Loucy (cell line): ENCODE measurements at regions not wholly inside any gene's neighbourhood (a gene's known extent, or its start where the extent isn't known, plus 50 kb on each side); places are given as distances from the start of the nearest gene placed in this dataset.

Source experiments
- H2AFZ ChIP-seq: fragments of 200-600 bp; sonication (generic); 2 replicates; pipeline ENCODE4 v1.6.0; 2016; ENCODE audit warnings: antibody characterized with exemption, mild to moderate bottlenecking, low read length, moderate library complexity
- H3F3A ChIP-seq: fragments of 200-600 bp; 2 replicates; pipeline ENCODE4 v1.6.0; 2016; ENCODE audit warnings: antibody characterized with exemption, low read depth, mild to moderate bottlenecking
- H3K27me3 ChIP-seq: fragments of 200-600 bp; sonication (generic); 2 replicates; pipeline ENCODE4 v1.6.1; 2014; ENCODE audit warnings: low read length, mild to moderate bottlenecking; ENCODE audit not compliant: insufficient read depth, poor library complexity, severe bottlenecking
- H3K36me3 ChIP-seq: fragments of 200-600 bp; sonication (generic); 2 replicates; pipeline ENCODE4 v1.6.1; 2016; ENCODE audit warnings: low read length; ENCODE audit not compliant: insufficient read depth
- H3K4me1 ChIP-seq: fragments of 200-600 bp; sonication (generic); 2 replicates; pipeline ENCODE4 v1.5.1; 2014; ENCODE audit warnings: low read length, mild to moderate bottlenecking; ENCODE audit not compliant: insufficient read depth, poor library complexity, severe bottlenecking
- H3K4me2 ChIP-seq: fragments of 200-600 bp; sonication (generic); 2 replicates; pipeline ENCODE4 v1.6.0; 2014; ENCODE audit warnings: antibody characterized with exemption, low read length, low read depth, mild to moderate bottlenecking; ENCODE audit not compliant: poor library complexity, severe bottlenecking
- H3K4me3 ChIP-seq: fragments of 200-600 bp; sonication (generic); 2 replicates; pipeline ENCODE4 v1.5.1; 2014; ENCODE audit warnings: low read length, mild to moderate bottlenecking, mixed read lengths; ENCODE audit not compliant: poor library complexity, severe bottlenecking
- H3K79me2 ChIP-seq: fragments of 200-600 bp; sonication (generic); 2 replicates; pipeline ENCODE4 v1.6.1; 2014; ENCODE audit warnings: low read length; ENCODE audit not compliant: insufficient read depth
- H3K9ac ChIP-seq: fragments of 200-600 bp; sonication (generic); 2 replicates; pipeline ENCODE4 v1.6.0; 2014; ENCODE audit warnings: mild to moderate bottlenecking, low read depth, low read length, moderate library complexity; ENCODE audit not compliant: poor library complexity, severe bottlenecking
- H3K9me2 ChIP-seq: fragments of 200-600 bp; sonication (generic); replicated peaks from 2 replicates; pipeline ENCODE4 v1.6.1; 2016; ENCODE audit warnings: low read depth, low read length, mixed read lengths
- H3K9me3 ChIP-seq: fragments of 200-600 bp; sonication (generic); 2 replicates; pipeline ENCODE4 v1.6.1; 2014; ENCODE audit warnings: mild to moderate bottlenecking, antibody characterized with exemption, low read length, low read depth; ENCODE audit not compliant: insufficient read depth
- H4K20me1 ChIP-seq: fragments of 200-600 bp; sonication (generic); 2 replicates; pipeline ENCODE4 v1.6.0; 2014; ENCODE audit warnings: antibody characterized with exemption, low read length, mild to moderate bottlenecking; ENCODE audit not compliant: insufficient read depth, poor library complexity, severe bottlenecking
- EZH2phosphoT487 ChIP-seq: fragments of 200-600 bp; IDR thresholded peaks from 2 replicates; pipeline ENCODE4 v1.6.1; 2018; ENCODE audit warnings: antibody characterized with exemption, mild to moderate bottlenecking, moderate library complexity, borderline replicate concordance
- TF ChIP-seq, protein P1 (sequence below): fragments of 200-600 bp; sonication (generic); conservative IDR thresholded peaks from 2 replicates; pipeline ENCODE4 v1.5.1; 2014; ENCODE audit warnings: mild to moderate bottlenecking, antibody characterized with exemption, low read length

DNA sequence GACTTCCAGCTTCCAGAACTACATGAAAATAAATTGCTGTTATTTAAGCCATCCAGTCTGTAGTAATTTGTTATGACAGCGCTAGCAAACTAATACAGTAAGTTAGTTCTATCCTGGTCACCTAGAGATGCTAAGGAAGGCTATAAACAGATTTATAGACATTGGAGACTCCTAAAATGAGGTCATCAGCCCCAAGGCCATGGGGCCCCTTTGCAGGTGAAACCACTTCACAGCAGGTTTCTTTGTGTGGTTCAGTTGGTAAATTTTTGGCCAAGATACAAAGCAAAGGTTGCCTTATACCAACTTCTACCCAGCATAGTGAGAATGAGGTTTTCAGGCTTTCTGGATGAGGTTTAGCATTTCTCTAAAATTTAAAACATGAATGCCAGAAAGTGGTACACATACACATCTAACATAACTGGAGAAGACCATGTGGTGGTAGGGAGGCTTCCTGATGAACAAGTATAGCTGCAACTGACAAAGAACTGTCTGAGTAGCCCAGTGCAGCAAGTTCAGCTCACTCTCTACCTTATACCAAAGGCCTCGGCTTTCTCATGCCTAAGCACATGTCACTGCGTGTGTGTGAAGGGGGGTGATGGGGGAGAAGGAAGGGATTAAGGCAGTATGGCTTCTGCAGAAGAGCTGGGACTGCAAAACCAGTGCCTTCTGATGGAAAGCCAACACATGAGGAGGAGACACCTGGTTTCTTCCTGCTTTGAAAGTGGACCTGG is 264.6 kb upstream of the TAS2R1 start:
- Histone ChIP-seq H3F3A (no peaks in the 10 kb centered on the region), H3K27me3 (no peaks in the 10 kb centered on the region), H4K20me1 (no peaks in the 10 kb centered on the region), H3K9me2 (no peaks in the 10 kb centered on the region), H3K4me3 (no peak overlapping the region), H3K9ac (no peak overlapping the region), H3K79me2 (no peaks in the 10 kb centered on the region), H3K4me1 (no peaks in the 10 kb centered on the region), H2AFZ (no peak overlapping the region), H3K36me3 (no peaks in the 10 kb centered on the region), H3K4me2 (no peak overlapping the region), H3K9me3 (no peaks in the 10 kb centered on the region)
- no peak for TF ChIP-seq EZH2phosphoT487
- TF ChIP-seq, protein P1, sequence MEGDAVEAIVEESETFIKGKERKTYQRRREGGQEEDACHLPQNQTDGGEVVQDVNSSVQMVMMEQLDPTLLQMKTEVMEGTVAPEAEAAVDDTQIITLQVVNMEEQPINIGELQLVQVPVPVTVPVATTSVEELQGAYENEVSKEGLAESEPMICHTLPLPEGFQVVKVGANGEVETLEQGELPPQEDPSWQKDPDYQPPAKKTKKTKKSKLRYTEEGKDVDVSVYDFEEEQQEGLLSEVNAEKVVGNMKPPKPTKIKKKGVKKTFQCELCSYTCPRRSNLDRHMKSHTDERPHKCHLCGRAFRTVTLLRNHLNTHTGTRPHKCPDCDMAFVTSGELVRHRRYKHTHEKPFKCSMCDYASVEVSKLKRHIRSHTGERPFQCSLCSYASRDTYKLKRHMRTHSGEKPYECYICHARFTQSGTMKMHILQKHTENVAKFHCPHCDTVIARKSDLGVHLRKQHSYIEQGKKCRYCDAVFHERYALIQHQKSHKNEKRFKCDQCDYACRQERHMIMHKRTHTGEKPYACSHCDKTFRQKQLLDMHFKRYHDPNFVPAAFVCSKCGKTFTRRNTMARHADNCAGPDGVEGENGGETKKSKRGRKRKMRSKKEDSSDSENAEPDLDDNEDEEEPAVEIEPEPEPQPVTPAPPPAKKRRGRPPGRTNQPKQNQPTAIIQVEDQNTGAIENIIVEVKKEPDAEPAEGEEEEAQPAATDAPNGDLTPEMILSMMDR, result no peak

DNA sequence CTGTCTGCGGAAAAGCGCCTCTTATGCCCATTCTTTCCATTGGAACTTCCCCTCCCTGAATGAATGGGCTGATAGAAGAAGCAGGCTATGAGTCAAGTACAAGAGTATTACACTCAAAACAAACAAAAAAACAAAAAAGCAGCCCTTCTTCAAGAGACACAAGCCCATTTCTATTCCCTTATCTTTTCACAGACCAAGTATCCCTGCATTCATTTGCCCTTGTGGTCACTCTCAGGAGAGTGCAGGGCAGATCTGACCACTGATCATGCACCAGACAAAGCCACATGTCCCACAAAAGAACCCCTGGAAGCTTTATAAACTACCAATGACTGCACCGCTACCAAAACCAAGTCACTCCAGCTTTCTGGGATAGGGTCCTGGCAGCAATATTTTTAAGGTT is 262.5 kb upstream of the TAS2R1 start:
- no peaks in the 10 kb centered on the region for H4K20me1 ChIP-seq
- no peaks in the 10 kb centered on the region for H3K9me2 ChIP-seq
- H3F3A ChIP-seq, result no peaks in the 10 kb centered on the region
- H3K4me1 ChIP-seq, result no peaks in the 10 kb centered on the region
- no peak overlapping the region for H3K4me3 ChIP-seq
- H3K9ac ChIP-seq, result no peak overlapping the region
- H3K79me2 ChIP-seq, result no peaks in the 10 kb centered on the region
- H3K36me3 ChIP-seq, result no peaks in the 10 kb centered on the region
- H3K9me3 ChIP-seq, result no peaks in the 10 kb centered on the region
- H2AFZ ChIP-seq, result no peak overlapping the region
- TF ChIP-seq EZH2phosphoT487, result no peak
- TF ChIP-seq, protein P1, result no peak
- no peak overlapping the region for H3K4me2 ChIP-seq
- H3K27me3 ChIP-seq, result no peaks in the 10 kb centered on the region

DNA sequence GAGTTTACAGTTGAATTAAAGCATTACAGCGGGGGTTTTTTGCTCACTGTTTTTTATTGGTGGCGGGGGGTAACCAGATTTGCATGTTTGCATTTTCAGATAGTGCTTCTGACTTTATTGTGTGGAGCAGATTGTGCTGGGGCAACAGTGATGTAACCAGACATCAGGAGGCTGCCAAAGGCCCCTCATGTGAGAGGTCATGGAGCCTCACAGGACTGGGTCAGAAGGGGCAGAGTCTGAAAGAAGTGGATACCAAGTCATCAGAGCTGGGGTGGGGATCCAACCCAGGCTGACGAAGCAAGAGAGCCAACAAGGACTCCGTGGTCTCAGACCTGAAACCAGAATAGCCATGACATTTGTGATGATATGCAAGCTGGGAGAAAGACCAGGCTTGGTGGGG is 259.4 kb upstream of the TAS2R1 start:
- TF ChIP-seq, protein P1, result no peak
- no peak for TF ChIP-seq EZH2phosphoT487
- Histone ChIP-seq H3K9me2 (no peaks in the 10 kb centered on the region), H3K4me1 (no peaks in the 10 kb centered on the region), H4K20me1 (no peaks in the 10 kb centered on the region), H3K36me3 (no peaks in the 10 kb centered on the region), H3K4me3 (no peak overlapping the region), H3K79me2 (no peaks in the 10 kb centered on the region), H3K9me3 (no peaks in the 10 kb centered on the region), H3K4me2 (no peak overlapping the region), H3K9ac (no peak overlapping the region), H3F3A (no peaks in the 10 kb centered on the region), H2AFZ (no peak overlapping the region), H3K27me3 (no peaks in the 10 kb centered on the region)
